H54 (cell line): ENCODE measurements at regions not wholly inside any gene's neighbourhood (a gene's known extent, or its start where the extent isn't known, plus 50 kb on each side); places are given as distances from the start of the nearest gene placed in this dataset.

ENCODE experiments used
- DNase-seq: peaks from one replicate; pipeline ENCODE4 v3.0.0; 2011; ENCODE audit warnings: low spot score, mixed read lengths; ENCODE audit not compliant: insufficient read length
- FAIRE-seq: peaks from 3 replicates; lab custom pipeline; 2011; peaks lifted over from hg19 to GRCh38; lab: Jason Lieb, UNC
- POLR2A ChIP-seq: IDR thresholded peaks from 2 replicates; pipeline ENCODE4 v1.6.1; 2011; ENCODE audit warnings: low read depth, mild to moderate bottlenecking, low read length

DNA sequence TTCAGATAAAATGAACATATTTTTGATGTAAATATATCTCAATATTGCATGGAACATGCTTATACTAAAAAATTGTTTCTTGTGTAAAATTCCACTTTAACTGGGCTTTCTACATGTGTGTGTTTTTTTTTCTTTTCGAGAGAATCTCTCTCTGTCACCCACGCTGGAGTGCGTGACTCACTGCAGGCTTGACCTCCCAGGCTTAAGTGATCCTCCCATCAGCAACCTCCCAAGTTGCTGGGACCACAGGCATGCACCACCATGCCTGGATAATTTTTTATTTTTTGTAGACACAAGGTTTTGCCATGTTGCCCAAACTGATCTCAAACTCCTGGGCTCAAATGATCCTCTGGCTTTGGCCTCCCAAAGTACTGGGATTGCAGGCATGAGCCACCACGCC, 254.6 kb downstream of the LOXHD1 start:
- no peak for DNase-seq
- no peak for TF ChIP-seq POLR2A
- FAIRE-seq: no peak

DNA sequence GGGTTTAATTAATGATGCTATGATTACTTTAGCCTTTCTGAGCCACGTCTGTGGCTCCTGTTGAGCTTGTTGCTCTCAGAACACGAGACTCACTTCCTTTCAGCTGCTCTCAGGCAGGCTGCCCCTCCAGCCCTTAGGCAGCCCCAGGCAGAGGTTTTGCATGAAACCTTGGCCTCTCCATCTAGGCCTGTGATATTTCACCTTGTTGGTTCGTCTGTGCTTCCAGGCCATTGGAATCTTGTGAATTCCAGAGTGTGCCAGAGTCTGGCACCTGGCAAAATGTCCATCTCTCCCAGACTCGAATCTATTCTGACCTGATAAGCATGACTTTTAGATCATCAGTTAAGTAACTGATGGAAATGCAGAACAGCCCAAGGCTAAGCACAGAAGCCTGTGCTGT, 254.1 kb downstream of the LOXHD1 start:
- FAIRE-seq (no peak), DNase-seq (no peak)
- TF ChIP-seq POLR2A: no peak

DNA sequence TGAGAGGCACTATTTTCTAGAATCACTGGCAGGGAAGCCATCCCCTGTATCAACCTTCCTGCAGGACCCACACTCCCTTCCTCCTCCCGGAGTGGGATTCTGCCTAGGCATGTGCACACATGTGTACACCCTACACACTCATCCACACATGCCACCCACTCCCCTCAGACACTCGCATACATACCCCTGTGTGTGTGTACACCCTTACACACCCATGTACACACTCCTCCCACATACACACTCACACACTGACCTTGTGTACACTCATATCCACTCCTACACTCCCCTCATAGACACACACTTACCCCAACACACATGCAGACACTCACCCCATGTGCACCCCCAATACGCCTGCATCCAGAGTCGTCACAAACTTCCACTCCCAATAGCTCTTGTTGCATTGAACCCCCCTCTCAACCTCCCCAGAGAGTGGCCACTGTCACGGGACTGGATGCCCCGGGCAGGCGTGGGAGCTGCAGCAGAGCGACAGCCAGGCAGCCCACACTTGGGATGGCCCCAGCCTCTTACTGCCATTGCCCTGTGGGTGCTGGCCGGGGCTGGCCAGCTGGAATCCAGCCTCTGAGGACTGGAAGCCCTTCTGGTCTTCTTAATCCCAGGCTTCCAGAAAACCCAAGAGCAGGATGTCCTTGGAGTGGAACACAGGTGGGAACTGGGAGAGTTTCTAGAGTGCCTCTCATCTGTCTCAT, 251.0 kb downstream of the LOXHD1 start:
- no peak for TF ChIP-seq POLR2A
- DNase-seq (no peak), FAIRE-seq (no peak)

DNA sequence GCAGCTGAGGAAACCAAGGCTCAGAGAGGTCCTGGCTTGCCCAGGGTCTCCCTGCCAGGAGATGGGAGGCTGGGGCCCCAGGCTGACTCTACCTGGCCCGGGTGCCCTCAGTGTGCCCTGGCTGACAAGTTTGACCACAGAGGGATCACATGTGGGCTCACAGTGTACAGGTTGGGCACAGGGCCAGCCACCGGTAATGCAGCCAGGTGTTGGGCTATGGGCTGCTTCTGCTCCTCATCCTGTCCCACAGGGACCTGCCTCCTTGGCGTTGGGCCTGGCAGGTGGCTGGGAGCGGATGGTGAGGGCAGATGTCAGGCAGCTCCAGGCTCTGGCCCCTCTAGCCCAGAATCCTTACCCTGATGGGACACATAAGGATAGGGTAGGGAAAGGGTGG, 250.5 kb downstream of the LOXHD1 start:
- FAIRE-seq: no peak
- TF ChIP-seq POLR2A: no peak
- DNase-seq: no peak

DNA sequence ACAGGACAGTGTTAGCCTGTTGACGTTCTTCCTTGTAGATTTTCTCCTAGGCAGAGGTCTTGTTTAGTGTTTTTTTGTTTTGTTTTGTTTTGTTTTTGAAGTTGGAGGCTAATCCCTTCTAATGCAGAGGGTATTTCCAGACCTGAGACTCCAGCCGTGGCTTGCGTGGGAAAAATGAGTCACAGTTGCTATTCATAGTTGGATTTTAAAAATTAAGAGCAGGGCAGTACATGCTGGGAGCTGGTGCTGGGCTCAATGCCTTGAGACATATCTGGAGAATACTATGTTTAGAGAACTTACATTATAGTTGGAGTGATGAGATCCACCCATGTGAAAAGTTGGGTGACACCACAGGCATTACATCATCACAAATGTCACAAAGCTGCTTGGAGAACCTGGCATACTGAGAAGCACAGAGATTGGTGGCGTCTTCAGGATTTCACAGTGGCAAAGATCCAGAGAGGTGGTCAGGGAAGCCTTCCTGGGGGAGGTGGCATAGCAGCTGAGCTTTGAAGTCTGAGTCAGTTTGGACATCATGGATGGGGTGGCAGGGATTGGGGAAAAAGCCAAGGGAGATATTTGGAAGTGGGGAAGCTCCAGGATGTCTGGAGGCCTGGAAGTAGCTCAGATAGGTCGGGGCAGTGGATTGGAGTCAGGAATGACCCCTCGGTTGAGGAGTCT, 249.4 kb downstream of the LOXHD1 start:
- TF ChIP-seq POLR2A: no peak
- DNase-seq (no peak), FAIRE-seq (no peak)

DNA sequence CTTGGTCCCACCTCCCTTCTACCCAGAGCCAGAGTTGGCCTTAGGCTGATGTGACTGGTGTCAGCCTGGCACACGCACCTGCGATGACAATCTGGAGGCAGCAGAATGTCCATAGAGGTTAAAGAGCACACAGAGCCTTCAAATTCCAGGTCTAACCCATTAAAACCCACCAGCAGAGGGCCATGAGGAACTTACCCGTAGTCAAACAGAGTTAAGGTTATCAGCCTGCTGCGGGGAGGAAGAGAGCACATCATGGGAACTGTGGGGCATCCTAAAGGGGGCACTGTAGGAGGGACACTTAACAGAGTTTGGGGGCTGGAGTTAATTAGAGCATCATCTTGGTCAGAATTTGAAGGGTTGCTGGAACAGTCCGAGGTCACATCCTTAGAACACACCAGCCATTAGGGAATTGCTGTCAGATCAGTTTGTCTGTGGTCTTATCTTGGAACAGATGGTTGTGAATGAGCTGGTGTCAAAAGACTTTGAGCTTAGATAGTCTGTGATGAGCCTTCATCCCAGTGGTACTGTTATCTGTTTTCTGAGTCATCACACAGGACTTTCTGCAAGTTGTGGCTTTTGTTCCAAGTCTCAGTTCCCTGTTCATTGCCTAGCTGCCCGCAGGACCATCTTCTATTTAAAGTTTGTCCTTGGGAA, 248.6 kb downstream of the LOXHD1 start:
- no peak for TF ChIP-seq POLR2A
- DNase-seq (no peak), FAIRE-seq (no peak)

DNA sequence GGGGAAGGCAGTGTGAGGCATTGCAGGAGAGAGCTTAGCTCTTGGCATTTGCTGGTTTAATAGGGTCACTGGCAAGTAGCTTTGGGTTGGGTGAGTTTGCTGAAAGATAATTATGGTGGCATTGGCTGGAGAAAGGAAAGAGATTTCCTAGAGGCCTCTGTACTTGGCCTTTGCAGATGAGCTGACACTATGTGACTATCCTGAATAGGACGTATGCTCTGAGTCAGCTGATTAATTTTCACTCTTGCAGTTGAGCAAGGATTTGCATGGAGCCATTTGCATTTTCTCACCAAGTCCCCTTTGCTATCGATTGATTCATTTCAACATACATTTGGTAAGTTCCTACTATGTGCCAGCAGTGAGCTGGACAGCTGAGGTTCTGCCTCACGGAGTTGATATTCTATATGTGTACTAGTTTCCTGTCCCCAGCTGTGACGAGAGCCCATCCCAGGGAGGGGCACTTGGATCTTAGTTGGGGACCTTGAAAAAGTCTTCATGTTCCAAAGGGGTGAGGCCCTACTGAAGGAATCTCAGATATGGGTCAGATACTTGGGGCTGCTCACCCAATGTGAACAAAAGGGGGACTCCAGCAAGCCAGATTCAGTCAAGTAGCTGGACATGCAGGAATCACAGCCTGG, 245.7 kb downstream of the LOXHD1 start:
- no peak for DNase-seq
- no peak for FAIRE-seq
- TF ChIP-seq POLR2A: no peak

DNA sequence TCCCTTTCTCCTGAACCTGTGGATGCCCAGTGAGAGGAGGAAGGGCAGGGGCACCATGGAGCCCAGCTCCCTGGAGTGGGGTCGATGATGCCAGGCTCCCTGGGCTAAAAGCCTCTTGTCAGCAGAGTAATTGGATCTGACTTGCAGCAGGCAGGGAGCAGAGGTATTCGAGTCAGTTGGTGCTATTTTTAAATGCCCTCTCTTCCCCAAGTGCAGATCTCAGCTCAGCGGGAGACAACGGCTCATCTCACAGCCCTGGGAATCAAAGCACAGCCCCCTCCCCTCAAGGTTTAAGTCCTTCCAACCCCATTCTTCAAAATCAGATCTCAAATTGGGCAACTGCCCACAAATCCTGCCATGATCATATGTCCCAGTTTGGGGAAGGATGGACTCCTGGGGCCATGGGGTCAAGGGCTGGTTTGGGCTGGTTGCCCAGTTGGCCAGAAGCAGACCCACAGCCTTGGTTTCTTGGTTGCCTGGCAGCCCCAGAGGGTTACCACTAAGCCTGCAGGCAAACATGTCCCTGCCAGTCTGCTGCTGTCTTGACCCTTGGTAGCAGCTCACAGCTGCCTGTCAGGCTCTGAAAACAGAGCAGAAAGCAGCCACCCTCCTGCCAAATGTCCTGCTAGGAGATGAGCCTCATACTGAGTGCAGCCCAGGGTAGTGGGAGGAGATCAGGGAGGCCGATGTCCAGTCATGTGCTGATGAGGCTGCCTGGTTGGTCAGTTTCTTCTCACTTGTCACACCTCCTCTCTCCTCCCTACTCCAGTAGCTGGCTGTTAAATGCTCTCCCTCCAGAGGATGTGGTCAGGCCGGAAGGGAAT, 244.9 kb downstream of the LOXHD1 start:
- TF ChIP-seq POLR2A: no peak
- DNase-seq (no peak), FAIRE-seq (no peak)

DNA sequence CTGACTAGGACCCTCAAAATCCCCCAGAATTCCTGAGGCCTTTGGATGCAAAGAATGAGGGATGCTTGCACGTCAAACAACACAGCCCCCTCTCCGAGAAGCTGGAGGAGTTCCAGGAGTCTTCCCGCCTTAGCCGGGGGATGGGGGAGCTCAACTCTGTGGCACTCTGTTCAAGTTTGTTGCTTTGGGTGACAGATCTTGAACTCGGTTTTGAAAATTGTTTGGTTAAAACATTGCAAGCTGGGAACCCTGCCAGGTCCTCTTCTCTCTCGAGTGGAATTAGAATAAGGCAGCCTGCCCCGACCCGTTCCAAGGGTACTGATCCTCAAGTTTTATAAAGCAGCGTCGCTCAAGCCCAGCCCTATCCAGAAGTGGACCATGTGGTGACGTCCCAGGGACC, 244.1 kb downstream of the LOXHD1 start:
- no peak for DNase-seq

DNA sequence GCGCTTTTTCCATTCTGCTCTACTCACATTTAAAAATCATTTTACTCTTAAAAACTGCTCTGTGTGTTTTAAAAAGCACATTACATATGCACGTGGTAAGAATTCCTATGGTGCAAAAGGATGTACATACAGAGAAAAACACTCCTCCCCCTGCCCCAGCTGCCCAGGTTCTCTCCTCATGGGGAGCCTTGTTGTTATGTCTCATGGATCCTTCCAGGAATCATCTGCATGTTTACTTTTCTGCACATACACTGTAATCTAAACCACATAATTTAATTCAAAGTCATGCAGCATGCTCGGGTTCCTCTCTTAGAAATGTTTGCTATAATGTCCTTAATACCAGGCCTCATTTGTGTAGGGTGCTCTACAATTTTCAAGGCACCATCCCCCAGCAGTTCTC, 243.3 kb downstream of the LOXHD1 start:
- FAIRE-seq: no peak

More for the DNA sequence above, 244.1 kb downstream of the LOXHD1 start:
- no peak for TF ChIP-seq POLR2A
- FAIRE-seq: no peak

DNA sequence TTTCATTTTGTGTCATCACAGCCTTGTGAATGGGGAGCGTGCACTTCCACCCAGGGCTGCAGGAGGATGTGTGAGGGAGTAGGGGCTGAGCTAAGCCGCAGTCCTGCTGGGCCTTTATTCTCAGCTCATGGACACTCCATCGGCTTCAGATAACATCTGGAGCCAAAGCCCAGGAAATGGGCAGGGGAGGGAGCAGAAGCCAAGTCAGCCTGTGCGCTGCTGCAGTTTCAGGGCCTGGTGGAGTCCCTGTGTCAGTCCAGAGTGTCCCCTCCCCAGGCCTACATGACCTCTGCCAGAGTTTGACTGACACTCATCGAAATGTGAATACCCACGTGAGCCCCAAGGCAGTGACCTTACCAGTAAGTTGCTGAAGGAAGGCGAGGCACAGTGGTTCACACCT, 242.2 kb downstream of the LOXHD1 start:
- TF ChIP-seq POLR2A: no peak
- no peak for DNase-seq
- no peak for FAIRE-seq

More for the DNA sequence above, 243.3 kb downstream of the LOXHD1 start:
- TF ChIP-seq POLR2A: no peak
- DNase-seq: no peak

DNA sequence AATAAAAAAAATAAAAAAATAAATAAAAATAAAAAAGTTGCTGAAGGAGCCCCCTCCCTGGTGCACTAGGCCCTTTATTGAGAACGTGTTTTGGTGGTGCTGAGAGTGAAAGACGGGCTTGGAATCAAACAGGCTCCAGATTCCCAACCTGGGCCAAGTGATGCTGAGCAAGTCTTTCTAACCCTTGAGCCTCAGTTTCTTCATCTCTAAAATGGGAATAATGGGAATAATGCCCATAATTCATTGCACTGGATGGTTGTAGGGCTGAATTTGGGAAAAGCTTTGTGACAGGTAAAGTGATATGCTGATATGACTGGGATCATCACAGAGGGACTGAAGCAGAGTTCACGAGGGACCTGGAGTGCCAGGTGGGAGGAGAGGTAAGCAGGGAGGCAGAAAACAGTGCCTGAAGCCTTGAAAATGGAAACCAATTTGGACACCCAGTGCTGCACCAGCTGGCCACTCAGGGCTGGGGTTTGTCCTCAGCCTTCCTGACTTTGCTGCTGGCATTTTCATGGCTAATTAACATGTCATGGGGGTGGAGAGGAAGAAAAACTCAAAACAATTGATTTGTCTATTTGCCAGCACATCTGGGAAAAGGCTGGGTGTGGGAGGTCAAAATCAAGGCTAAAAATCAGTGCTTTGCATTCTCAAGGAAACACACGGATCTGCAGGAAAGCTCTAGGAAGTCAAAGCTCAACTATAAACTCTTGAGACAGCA, 241.3 kb downstream of the LOXHD1 start:
- no peak for TF ChIP-seq POLR2A
- FAIRE-seq (no peak), DNase-seq (no peak)
